Progenitor cell of endocrine pancreas (in vitro differentiated cells): ENCODE measurements at regions not wholly inside any gene's neighbourhood (a gene's known extent, or its start where the extent isn't known, plus 50 kb on each side); places are given as distances from the start of the nearest gene placed in this dataset.

Experiments used
- DNase-seq: peaks from one replicate; pipeline ENCODE4 v3.0.0; 2021; ENCODE audit warnings: low spot score; ENCODE audit not compliant: unreplicated experiment
- H3K27ac Mint-ChIP-seq: 2 replicates; pipeline ENCODE4 v1.8.0; 2021; ENCODE audit warnings: mild to moderate bottlenecking, moderate library complexity, mixed read lengths
- H3K27me3 Mint-ChIP-seq: 2 replicates; pipeline ENCODE4 v1.8.0; 2021; ENCODE audit warnings: mixed read lengths
- H3K36me3 Mint-ChIP-seq: 2 replicates; pipeline ENCODE4 v1.8.0; 2022; ENCODE audit warnings: mixed read lengths; ENCODE audit not compliant: insufficient read depth
- H3K4me1 Mint-ChIP-seq: 2 replicates; pipeline ENCODE4 v1.8.0; 2021; ENCODE audit warnings: low read depth, mixed read lengths
- H3K4me3 Mint-ChIP-seq: 2 replicates; pipeline ENCODE4 v1.8.0; 2021; ENCODE audit warnings: low read depth, mild to moderate bottlenecking, moderate library complexity, mixed read lengths
- H3K9me3 Mint-ChIP-seq: 2 replicates; pipeline ENCODE4 v1.8.0; 2021; ENCODE audit warnings: low read depth, mixed read lengths
- CTCF ChIP-seq: fragments of 200-600 bp; sonication (generic); IDR thresholded peaks from one replicate; pipeline ENCODE4 v1.5.0; 2021; ENCODE audit warnings: antibody characterized with exemption, mild to moderate bottlenecking; ENCODE audit not compliant: unreplicated experiment

GRCh38 chr3:117480972-117481371, 771.4 kb downstream of the TUSC7 start:
- no peak overlapping the region for H3K4me3 Mint-ChIP-seq

GRCh38 chr3:117483839-117484238, 774.3 kb downstream of the TUSC7 start:
- Mint-ChIP-seq H3K27ac (no peak overlapping the region), H3K27me3 (no peaks in the 10 kb centered on the region), H3K36me3 (no peaks in the 10 kb centered on the region), H3K9me3 (no peaks in the 10 kb centered on the region), H3K4me1 (no peaks in the 10 kb centered on the region), H3K4me3 (no peak overlapping the region)
- no peak for DNase-seq
- TF ChIP-seq CTCF: no peak

More at GRCh38 chr3:117480972-117481371, 771.4 kb downstream of the TUSC7 start:
- no peaks in the 10 kb centered on the region for H3K27me3 Mint-ChIP-seq
- H3K27ac Mint-ChIP-seq: no peak overlapping the region
- no peaks in the 10 kb centered on the region for H3K9me3 Mint-ChIP-seq
- no peaks in the 10 kb centered on the region for H3K36me3 Mint-ChIP-seq
- no peak for TF ChIP-seq CTCF
- no peaks in the 10 kb centered on the region for H3K4me1 Mint-ChIP-seq
- DNase-seq: no peak

- Mint-ChIP-seq H3K27ac (no peak overlapping the region), H3K4me1 (no peaks in the 10 kb centered on the region), H3K4me3 (no peak overlapping the region), H3K9me3 (no peaks in the 10 kb centered on the region), H3K27me3 (no peaks in the 10 kb centered on the region), H3K36me3 (no peaks in the 10 kb centered on the region)
- no peak for DNase-seq
- no peak for TF ChIP-seq CTCF
Observed at GRCh38 chr3:117485841-117486240, 776.3 kb downstream of the TUSC7 start.

- Mint-ChIP-seq H3K4me3 (no peak overlapping the region), H3K27ac (no peak overlapping the region), H3K36me3 (no peaks in the 10 kb centered on the region), H3K27me3 (no peaks in the 10 kb centered on the region), H3K4me1 (no peaks in the 10 kb centered on the region), H3K9me3 (no peaks in the 10 kb centered on the region)
- TF ChIP-seq CTCF: no peak
- DNase-seq: no peak
Observed at GRCh38 chr3:117486719-117487716, 777.4 kb downstream of the TUSC7 start.

GRCh38 chr3:117488983-117489382, 779.4 kb downstream of the TUSC7 start:
- Mint-ChIP-seq H3K27me3 (no peaks in the 10 kb centered on the region), H3K4me3 (no peak overlapping the region), H3K27ac (no peak overlapping the region), H3K4me1 (no peaks in the 10 kb centered on the region), H3K36me3 (peaks cover 3% of the 10 kb centered on the region), H3K9me3 (no peaks in the 10 kb centered on the region)
- TF ChIP-seq CTCF: no peak
- no peak for DNase-seq
